ENCODE measurements at regions not wholly inside any gene's neighbourhood (a gene's known extent, or its start where the extent isn't known, plus 50 kb on each side); places are given as distances from the start of the nearest gene placed in this dataset.

DNA sequence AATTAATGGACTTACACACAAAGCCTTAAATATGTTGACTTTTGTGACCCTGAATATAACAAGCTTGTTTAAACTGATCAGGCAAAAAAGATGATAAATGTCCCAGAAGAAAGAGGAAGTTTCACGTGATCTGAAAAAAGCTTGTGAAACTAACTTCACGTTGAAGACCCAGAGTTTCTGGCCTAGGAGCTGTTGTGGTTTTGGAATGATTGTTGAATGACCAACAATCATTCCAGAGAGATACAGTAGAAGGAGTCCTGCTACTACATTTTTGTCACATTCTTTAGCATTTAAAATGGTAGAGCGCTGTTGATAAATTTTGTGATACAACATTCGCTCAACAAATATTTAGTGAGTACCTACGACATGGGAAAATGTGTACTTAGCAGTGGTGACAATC, 143.1 kb upstream of the FBN2 start:
- Histone ChIP-seq H3K4me1 (ENCODE audit: control insufficient read depth, extremely low read depth, insufficient read depth, low read length) (no peaks in the 10 kb centered on the region), H3K27ac (ENCODE audit: control insufficient read depth, insufficient read depth, low read length) (no peak overlapping the region), H2AFZ (ENCODE audit: control insufficient read depth, low read length) (no peak overlapping the region), H3K9ac (ENCODE audit: control insufficient read depth, extremely low read depth, insufficient read depth, low read length) (no peak overlapping the region), H3K4me3 (ENCODE audit: control insufficient read depth in 2 of 3, extremely low read depth in 1 of 3, insufficient read depth in 2 of 3, low read depth in 1 of 3, low read length in 3 of 3) (no peak overlapping the region), H3K27me3 (ENCODE audit: control insufficient read depth, extremely low read depth, insufficient read depth, low read length) (peaks cover 3% of the 10 kb centered on the region), H3K79me2 (ENCODE audit: control insufficient read depth, insufficient read depth, low read length) (no peaks in the 10 kb centered on the region), H4K20me1 (ENCODE audit: control insufficient read depth, extremely low read depth, insufficient read depth, low read length) (no peaks in the 10 kb centered on the region), H3K36me3 (ENCODE audit: control insufficient read depth in 2 of 2, extremely low read depth in 1 of 2, insufficient read depth in 2 of 2, low read length in 2 of 2) (no peaks in the 10 kb centered on the region), H3K4me2 (ENCODE audit: control insufficient read depth, extremely low read depth, insufficient read depth, low read depth, low read length) (no peak overlapping the region), H3K9me3 (ENCODE audit: control insufficient read depth, low read depth, low read length) (no peaks in the 10 kb centered on the region), H3K9me1 (ENCODE audit: control insufficient read depth, extremely low read depth, insufficient read depth, low read length) (no peaks in the 10 kb centered on the region)
- dilution Hi-C loops (cut with MboI; ENCODE audit: extremely low pct_ligation_motif_present, low sequenced_read_pairs): no loop called here
- FAIRE-seq (no peak), DNase-seq (ENCODE audit: low read depth, low spot score) (no peak)
- TF ChIP-seq, protein P1, sequence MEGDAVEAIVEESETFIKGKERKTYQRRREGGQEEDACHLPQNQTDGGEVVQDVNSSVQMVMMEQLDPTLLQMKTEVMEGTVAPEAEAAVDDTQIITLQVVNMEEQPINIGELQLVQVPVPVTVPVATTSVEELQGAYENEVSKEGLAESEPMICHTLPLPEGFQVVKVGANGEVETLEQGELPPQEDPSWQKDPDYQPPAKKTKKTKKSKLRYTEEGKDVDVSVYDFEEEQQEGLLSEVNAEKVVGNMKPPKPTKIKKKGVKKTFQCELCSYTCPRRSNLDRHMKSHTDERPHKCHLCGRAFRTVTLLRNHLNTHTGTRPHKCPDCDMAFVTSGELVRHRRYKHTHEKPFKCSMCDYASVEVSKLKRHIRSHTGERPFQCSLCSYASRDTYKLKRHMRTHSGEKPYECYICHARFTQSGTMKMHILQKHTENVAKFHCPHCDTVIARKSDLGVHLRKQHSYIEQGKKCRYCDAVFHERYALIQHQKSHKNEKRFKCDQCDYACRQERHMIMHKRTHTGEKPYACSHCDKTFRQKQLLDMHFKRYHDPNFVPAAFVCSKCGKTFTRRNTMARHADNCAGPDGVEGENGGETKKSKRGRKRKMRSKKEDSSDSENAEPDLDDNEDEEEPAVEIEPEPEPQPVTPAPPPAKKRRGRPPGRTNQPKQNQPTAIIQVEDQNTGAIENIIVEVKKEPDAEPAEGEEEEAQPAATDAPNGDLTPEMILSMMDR (optimal IDR thresholded peaks at IDR 0.05 in 1 of 3, IDR thresholded peaks at IDR 0.05 in 1 of 3, conservative IDR thresholded peaks at IDR 0.05 in 1 of 3; ENCODE audit: extremely low read depth in 1 of 3, insufficient read depth in 2 of 3, low read length in 3 of 3): no peak
- TF ChIP-seq EZH2 (IDR thresholded peaks at IDR 0.05; ENCODE audit: low read length): no peak

- dilution Hi-C loops (cut with MboI; ENCODE audit: extremely low pct_ligation_motif_present, low sequenced_read_pairs): no loop called here
- H2AFZ ChIP-seq (ENCODE audit: control insufficient read depth, low read length): no peak overlapping the region
- no peaks in the 10 kb centered on the region for H3K36me3 ChIP-seq (ENCODE audit: control insufficient read depth in 2 of 2, extremely low read depth in 1 of 2, insufficient read depth in 2 of 2, low read length in 2 of 2)
- no peak for FAIRE-seq
- no peak overlapping the region for H3K4me2 ChIP-seq (ENCODE audit: control insufficient read depth, extremely low read depth, insufficient read depth, low read depth, low read length)
- H3K9me1 ChIP-seq (ENCODE audit: control insufficient read depth, extremely low read depth, insufficient read depth, low read length): no peaks in the 10 kb centered on the region
- no peaks in the 10 kb centered on the region for H3K79me2 ChIP-seq (ENCODE audit: control insufficient read depth, insufficient read depth, low read length)
- TF ChIP-seq, protein P1 (optimal IDR thresholded peaks at IDR 0.05 in 1 of 3, IDR thresholded peaks at IDR 0.05 in 1 of 3, conservative IDR thresholded peaks at IDR 0.05 in 1 of 3; ENCODE audit: extremely low read depth in 1 of 3, insufficient read depth in 2 of 3, low read length in 3 of 3): no peak
- no peak for TF ChIP-seq EZH2 (IDR thresholded peaks at IDR 0.05; ENCODE audit: low read length)
- H4K20me1 ChIP-seq (ENCODE audit: control insufficient read depth, extremely low read depth, insufficient read depth, low read length): no peaks in the 10 kb centered on the region
- H3K27me3 ChIP-seq (ENCODE audit: control insufficient read depth, extremely low read depth, insufficient read depth, low read length): peaks cover 3% of the 10 kb centered on the region
- no peak for DNase-seq (ENCODE audit: low read depth, low spot score)
- no peaks in the 10 kb centered on the region for H3K9me3 ChIP-seq (ENCODE audit: control insufficient read depth, low read depth, low read length)
- H3K9ac ChIP-seq (ENCODE audit: control insufficient read depth, extremely low read depth, insufficient read depth, low read length): no peak overlapping the region
- H3K4me1 ChIP-seq (ENCODE audit: control insufficient read depth, extremely low read depth, insufficient read depth, low read length): no peaks in the 10 kb centered on the region
- H3K27ac ChIP-seq (ENCODE audit: control insufficient read depth, insufficient read depth, low read length): no peak overlapping the region
- H3K4me3 ChIP-seq (ENCODE audit: control insufficient read depth in 2 of 3, extremely low read depth in 1 of 3, insufficient read depth in 2 of 3, low read depth in 1 of 3, low read length in 3 of 3): no peak overlapping the region
Measured at GRCh38 chr5:128681764-128682592, 143.9 kb upstream of the FBN2 start.
